Liver (tissue), 8 donors: ENCODE measurements at regions not wholly inside any gene's neighbourhood (a gene's known extent, or its start where the extent isn't known, plus 50 kb on each side); places are given as distances from the start of the nearest gene placed in this dataset.
"Not testable (repeated sequence)": the region's sequence is repeated elsewhere in the genome, so short reads cannot be mapped to it uniquely, and the experiment has no call there.

ENCODE experiments used
- DNase-seq: peaks from one replicate; pipeline ENCODE4 v3.0.0-alpha.2; 2017; ENCODE audit warnings: low spot score
- H3K27ac ChIP-seq, 2 donors: one replicate each; pipeline ENCODE4 v1.7.0; 2013; ENCODE audit warnings: inconsistent platforms in 2 of 2, low read length in 2 of 2, control low read depth in 1 of 2, low read depth in 1 of 2, mild to moderate bottlenecking in 1 of 2
- H3K27me3 ChIP-seq, 4 donors: one replicate each; pipeline versions ENCODE4 v1.6.1 to v1.7.0; 2013; ENCODE audit warnings: low read length in 3 of 4, inconsistent platforms in 1 of 4, mild to moderate bottlenecking in 1 of 4, moderate library complexity in 1 of 4; ENCODE audit not compliant: control insufficient read depth in 4 of 4, insufficient read depth in 4 of 4
- H3K36me3 ChIP-seq, 4 donors: one replicate each; pipeline versions ENCODE4 v1.6.1 to v1.7.0; 2013; ENCODE audit warnings: low read length in 3 of 4, mild to moderate bottlenecking in 3 of 4, low read depth in 1 of 4, moderate library complexity in 1 of 4; ENCODE audit not compliant: control insufficient read depth in 4 of 4, insufficient read depth in 3 of 4
- H3K4me1 ChIP-seq, 4 donors: one replicate each; pipeline versions ENCODE4 v1.6.1 to v1.7.0; 2013; ENCODE audit warnings: low read length in 3 of 4, mild to moderate bottlenecking in 3 of 4, moderate library complexity in 1 of 4; ENCODE audit not compliant: control insufficient read depth in 4 of 4, insufficient read depth in 4 of 4
- H3K4me3 ChIP-seq, 3 donors: one replicate each; pipeline versions ENCODE4 v1.6.1 to v1.7.0; 2013; ENCODE audit warnings: low read length in 3 of 3, control low read depth in 1 of 3, low read depth in 1 of 3, mild to moderate bottlenecking in 1 of 3
- H3K9ac ChIP-seq, 2 donors: one replicate each; pipeline ENCODE4 v1.7.0; 2013; ENCODE audit warnings: low read length in 2 of 2, mild to moderate bottlenecking in 2 of 2, moderate library complexity in 2 of 2, control low read depth in 1 of 2, low read depth in 1 of 2
- H3K9me3 ChIP-seq, 4 donors: one replicate each; pipeline versions ENCODE4 v1.6.1 to v1.7.0; 2013; ENCODE audit warnings: low read length in 3 of 4; ENCODE audit not compliant: control insufficient read depth in 4 of 4
- ATF3 ChIP-seq: IDR thresholded peaks from 2 replicates; pipeline ENCODE4 v1.6.1; 2016; ENCODE audit warnings: antibody characterized with exemption
- FOXA1 ChIP-seq: IDR thresholded peaks from 2 replicates; pipeline ENCODE4 v1.6.1; 2016; ENCODE audit warnings: antibody characterized with exemption
- FOXA2 ChIP-seq: IDR thresholded peaks from 2 replicates; pipeline ENCODE4 v1.6.1; 2016; ENCODE audit warnings: antibody characterized with exemption
- GABPA ChIP-seq, 2 donors: IDR thresholded peaks in 1 of 2; conservative IDR thresholded peaks in 1 of 2; 2 replicates each; pipeline ENCODE4 v1.6.1; 2016; ENCODE audit warnings: antibody characterized with exemption in 2 of 2, mild to moderate bottlenecking in 1 of 2, moderate library complexity in 1 of 2
- HNF4A ChIP-seq, 2 donors: conservative IDR thresholded peaks; 2 replicates each; pipeline ENCODE4 v1.6.1; 2016; ENCODE audit warnings: antibody characterized with exemption in 2 of 2, mild to moderate bottlenecking in 2 of 2
- HNF4G ChIP-seq: IDR thresholded peaks from 2 replicates; pipeline ENCODE4 v1.6.1; 2016; ENCODE audit warnings: antibody characterized with exemption
- MAX ChIP-seq: IDR thresholded peaks from 2 replicates; pipeline ENCODE4 v1.6.1; 2016; ENCODE audit warnings: antibody characterized with exemption
- NR2F2 ChIP-seq: IDR thresholded peaks from 2 replicates; pipeline ENCODE4 v1.6.1; 2016; ENCODE audit warnings: antibody characterized with exemption
- RAD21 ChIP-seq, 2 donors: IDR thresholded peaks; 2 replicates each; pipeline ENCODE4 v1.6.1; 2016; ENCODE audit warnings: antibody characterized with exemption in 2 of 2, mild to moderate bottlenecking in 2 of 2
- RXRA ChIP-seq, 2 donors: IDR thresholded peaks; 2 replicates each; pipeline ENCODE4 v1.6.1; 2017 to 2018; ENCODE audit warnings: antibody characterized with exemption in 2 of 2, mild to moderate bottlenecking in 1 of 2
- SP1 ChIP-seq: IDR thresholded peaks from 2 replicates; pipeline ENCODE4 v1.6.1; 2018; ENCODE audit warnings: antibody characterized with exemption, mild to moderate bottlenecking
- TAF1 ChIP-seq: conservative IDR thresholded peaks from 2 replicates; pipeline ENCODE4 v1.6.1; 2016; ENCODE audit warnings: antibody characterized with exemption, mild to moderate bottlenecking
- YY1 ChIP-seq: IDR thresholded peaks from 2 replicates; pipeline ENCODE4 v1.6.1; 2016; ENCODE audit warnings: antibody characterized with exemption, mild to moderate bottlenecking
- WGBS: extraction: QIAGEN DNeasy Blood & Tissue Kit; methylation state at CpG from one replicate; pipeline ENCODE4 v1.1.7; 2013; 5-methylcytosine and 5-hydroxymethylcytosine counted together
- TF ChIP-seq, protein P1 (sequence below): IDR thresholded peaks from 2 replicates; pipeline ENCODE4 v1.6.1; 2016; ENCODE audit warnings: antibody characterized with exemption, mild to moderate bottlenecking
- TF ChIP-seq, protein P2 (sequence below): fragments of 150-350 bp; IDR thresholded peaks from 2 replicates; pipeline ENCODE4 v1.5.1; 2017; ENCODE audit warnings: improper control_type of control experiment, low read depth, low read length; ENCODE audit not compliant: missing input control
- TF ChIP-seq, protein P3 (sequence below): IDR thresholded peaks from 2 replicates; pipeline ENCODE4 v1.6.1; 2016; ENCODE audit warnings: antibody characterized with exemption
- donor health status: healthy.
- donor health status: healthy.
- donor health status: healthy.
- donor health status: healthy.
- donor health status: healthy.

DNA sequence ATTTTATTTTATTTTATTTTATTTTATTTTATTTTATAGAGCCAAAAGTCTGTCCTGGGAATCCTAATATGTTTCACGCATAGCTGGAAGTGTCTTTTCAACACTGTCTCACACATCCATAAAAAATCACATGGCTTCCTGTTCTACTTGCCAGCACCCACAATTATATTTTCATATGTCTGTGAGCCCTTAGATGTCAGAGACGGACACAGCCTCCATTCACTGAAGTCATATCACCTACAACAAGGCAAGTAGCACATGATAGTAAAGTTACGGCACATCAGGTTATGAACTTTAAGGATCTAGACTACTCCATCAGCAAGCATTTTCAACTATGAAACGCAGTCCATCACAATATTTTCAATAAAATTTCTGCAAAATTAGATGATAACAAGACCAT lies 168.4 kb downstream of the ZIC4 start:
- DNase-seq: no peak
- peaks cover 0 to 3% (median 0%) of the 10 kb centered on the region in 4 donors for H3K27me3 ChIP-seq
- no peaks in the 10 kb centered on the region for H3K36me3 ChIP-seq
- H3K4me1 ChIP-seq: no peaks in the 10 kb centered on the region
- H3K9me3 ChIP-seq: no peaks in the 10 kb centered on the region
- H3K27ac ChIP-seq: no peak overlapping the region
- H3K9ac ChIP-seq: no peak overlapping the region
- TF ChIP-seq, protein P1, sequence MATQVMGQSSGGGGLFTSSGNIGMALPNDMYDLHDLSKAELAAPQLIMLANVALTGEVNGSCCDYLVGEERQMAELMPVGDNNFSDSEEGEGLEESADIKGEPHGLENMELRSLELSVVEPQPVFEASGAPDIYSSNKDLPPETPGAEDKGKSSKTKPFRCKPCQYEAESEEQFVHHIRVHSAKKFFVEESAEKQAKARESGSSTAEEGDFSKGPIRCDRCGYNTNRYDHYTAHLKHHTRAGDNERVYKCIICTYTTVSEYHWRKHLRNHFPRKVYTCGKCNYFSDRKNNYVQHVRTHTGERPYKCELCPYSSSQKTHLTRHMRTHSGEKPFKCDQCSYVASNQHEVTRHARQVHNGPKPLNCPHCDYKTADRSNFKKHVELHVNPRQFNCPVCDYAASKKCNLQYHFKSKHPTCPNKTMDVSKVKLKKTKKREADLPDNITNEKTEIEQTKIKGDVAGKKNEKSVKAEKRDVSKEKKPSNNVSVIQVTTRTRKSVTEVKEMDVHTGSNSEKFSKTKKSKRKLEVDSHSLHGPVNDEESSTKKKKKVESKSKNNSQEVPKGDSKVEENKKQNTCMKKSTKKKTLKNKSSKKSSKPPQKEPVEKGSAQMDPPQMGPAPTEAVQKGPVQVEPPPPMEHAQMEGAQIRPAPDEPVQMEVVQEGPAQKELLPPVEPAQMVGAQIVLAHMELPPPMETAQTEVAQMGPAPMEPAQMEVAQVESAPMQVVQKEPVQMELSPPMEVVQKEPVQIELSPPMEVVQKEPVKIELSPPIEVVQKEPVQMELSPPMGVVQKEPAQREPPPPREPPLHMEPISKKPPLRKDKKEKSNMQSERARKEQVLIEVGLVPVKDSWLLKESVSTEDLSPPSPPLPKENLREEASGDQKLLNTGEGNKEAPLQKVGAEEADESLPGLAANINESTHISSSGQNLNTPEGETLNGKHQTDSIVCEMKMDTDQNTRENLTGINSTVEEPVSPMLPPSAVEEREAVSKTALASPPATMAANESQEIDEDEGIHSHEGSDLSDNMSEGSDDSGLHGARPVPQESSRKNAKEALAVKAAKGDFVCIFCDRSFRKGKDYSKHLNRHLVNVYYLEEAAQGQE: no peak
- TF ChIP-seq TAF1 (no peak), ATF3 (no peak)
- H3K4me3 ChIP-seq: no peak overlapping the region
- 51% methylated on average over 4 of the region's 4 CpGs for WGBS

GRCh38 chr3:147231980-147232379 lies 174.4 kb downstream of the ZIC4 start:
- H3K9me3 ChIP-seq, H3K4me3 ChIP-seq, H3K36me3 ChIP-seq, H3K27me3 ChIP-seq, H3K27ac ChIP-seq, H3K4me1 ChIP-seq, DNase-seq, H3K9ac ChIP-seq: not testable (repeated sequence)
- 29% methylated on average over 3 of the region's 3 CpGs for WGBS

DNA sequence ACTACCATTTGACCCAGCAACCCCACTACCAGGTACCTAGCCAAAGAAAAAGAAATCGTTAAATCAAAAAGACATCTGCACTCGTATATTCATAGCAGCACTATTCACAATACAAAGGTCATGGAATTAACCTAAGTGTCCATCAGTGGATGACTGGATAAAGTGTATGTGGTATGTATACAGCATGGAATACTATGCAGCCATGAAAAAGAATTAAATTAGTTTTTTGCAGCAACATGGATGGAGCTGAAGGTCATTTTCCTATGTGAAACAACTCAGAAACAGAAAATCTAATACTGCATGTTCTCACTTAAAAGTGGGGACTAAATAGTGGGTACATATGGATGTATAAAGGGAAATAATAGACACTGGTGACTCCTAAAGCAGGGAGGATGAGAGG lies 175.2 kb downstream of the ZIC4 start:
- H3K27ac ChIP-seq: no peak overlapping the region
- H3K9me3 ChIP-seq: no peaks in the 10 kb centered on the region
- no peak overlapping the region for H3K9ac ChIP-seq
- H3K4me3 ChIP-seq: no peak overlapping the region
- no peaks in the 10 kb centered on the region for H3K36me3 ChIP-seq
- 91% methylated on average over 2 of the region's 2 CpGs for WGBS
- TF ChIP-seq NR2F2: no peak
- TF ChIP-seq SP1: no peak
- H3K4me1 ChIP-seq: no peaks in the 10 kb centered on the region
- no peak for DNase-seq
- H3K27me3 ChIP-seq: peaks cover 0 to 5% (median 0%) of the 10 kb centered on the region in 4 donors

DNA sequence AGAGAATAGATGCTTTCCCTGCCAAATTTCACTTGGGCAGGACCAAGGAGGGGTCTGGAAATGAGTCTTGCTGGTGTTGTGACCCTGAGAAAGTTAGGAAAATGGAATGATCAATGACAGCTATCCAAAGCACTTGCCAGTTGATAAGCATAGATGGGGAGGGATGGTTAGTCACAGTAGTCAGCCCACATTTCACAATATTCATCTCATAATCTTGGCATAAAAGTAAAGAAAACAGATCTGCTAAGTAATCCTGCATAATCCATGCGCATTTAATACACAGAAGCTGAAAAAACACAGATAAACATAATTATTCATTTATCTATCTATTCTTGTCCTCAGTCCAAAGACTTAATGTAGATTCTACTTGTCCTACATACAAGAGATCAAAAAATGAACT lies 184.1 kb downstream of the ZIC4 start:
- H3K27ac ChIP-seq: no peak overlapping the region
- H3K36me3 ChIP-seq: no peaks in the 10 kb centered on the region
- H3K27me3 ChIP-seq: no peaks in the 10 kb centered on the region
- 52% methylated on average over 1 of the region's 1 CpG for WGBS
- no peak overlapping the region for H3K4me3 ChIP-seq
- no peak for DNase-seq
- no peaks in the 10 kb centered on the region for H3K9me3 ChIP-seq
- no peaks in the 10 kb centered on the region for H3K4me1 ChIP-seq
- no peak overlapping the region for H3K9ac ChIP-seq
- no peak for TF ChIP-seq FOXA1
- no peak for TF ChIP-seq FOXA2
- TF ChIP-seq HNF4G: no peak
- TF ChIP-seq, protein P2, sequence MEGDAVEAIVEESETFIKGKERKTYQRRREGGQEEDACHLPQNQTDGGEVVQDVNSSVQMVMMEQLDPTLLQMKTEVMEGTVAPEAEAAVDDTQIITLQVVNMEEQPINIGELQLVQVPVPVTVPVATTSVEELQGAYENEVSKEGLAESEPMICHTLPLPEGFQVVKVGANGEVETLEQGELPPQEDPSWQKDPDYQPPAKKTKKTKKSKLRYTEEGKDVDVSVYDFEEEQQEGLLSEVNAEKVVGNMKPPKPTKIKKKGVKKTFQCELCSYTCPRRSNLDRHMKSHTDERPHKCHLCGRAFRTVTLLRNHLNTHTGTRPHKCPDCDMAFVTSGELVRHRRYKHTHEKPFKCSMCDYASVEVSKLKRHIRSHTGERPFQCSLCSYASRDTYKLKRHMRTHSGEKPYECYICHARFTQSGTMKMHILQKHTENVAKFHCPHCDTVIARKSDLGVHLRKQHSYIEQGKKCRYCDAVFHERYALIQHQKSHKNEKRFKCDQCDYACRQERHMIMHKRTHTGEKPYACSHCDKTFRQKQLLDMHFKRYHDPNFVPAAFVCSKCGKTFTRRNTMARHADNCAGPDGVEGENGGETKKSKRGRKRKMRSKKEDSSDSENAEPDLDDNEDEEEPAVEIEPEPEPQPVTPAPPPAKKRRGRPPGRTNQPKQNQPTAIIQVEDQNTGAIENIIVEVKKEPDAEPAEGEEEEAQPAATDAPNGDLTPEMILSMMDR: no peak
- TF ChIP-seq GABPA (IDR thresholded peaks at IDR 0.05 in 1 of 2, conservative IDR thresholded peaks at IDR 0.05 in 1 of 2): no peak
- no peak for TF ChIP-seq RAD21 (IDR thresholded peaks at IDR 0.05)
- no peak for TF ChIP-seq YY1
- TF ChIP-seq, protein P3, sequence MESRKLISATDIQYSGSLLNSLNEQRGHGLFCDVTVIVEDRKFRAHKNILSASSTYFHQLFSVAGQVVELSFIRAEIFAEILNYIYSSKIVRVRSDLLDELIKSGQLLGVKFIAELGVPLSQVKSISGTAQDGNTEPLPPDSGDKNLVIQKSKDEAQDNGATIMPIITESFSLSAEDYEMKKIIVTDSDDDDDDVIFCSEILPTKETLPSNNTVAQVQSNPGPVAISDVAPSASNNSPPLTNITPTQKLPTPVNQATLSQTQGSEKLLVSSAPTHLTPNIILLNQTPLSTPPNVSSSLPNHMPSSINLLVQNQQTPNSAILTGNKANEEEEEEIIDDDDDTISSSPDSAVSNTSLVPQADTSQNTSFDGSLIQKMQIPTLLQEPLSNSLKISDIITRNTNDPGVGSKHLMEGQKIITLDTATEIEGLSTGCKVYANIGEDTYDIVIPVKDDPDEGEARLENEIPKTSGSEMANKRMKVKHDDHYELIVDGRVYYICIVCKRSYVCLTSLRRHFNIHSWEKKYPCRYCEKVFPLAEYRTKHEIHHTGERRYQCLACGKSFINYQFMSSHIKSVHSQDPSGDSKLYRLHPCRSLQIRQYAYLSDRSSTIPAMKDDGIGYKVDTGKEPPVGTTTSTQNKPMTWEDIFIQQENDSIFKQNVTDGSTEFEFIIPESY: no peak
- TF ChIP-seq MAX: no peak
- no peak for TF ChIP-seq NR2F2
- no peak for TF ChIP-seq HNF4A (conservative IDR thresholded peaks at IDR 0.05)
- TF ChIP-seq RXRA (IDR thresholded peaks at IDR 0.05): no peak
- no peak for TF ChIP-seq TAF1
